DND-41 (cell line): ENCODE measurements at regions not wholly inside any gene's neighbourhood (a gene's known extent, or its start where the extent isn't known, plus 50 kb on each side); places are given as distances from the start of the nearest gene placed in this dataset.
"Not testable (repeated sequence)": the region's sequence is repeated elsewhere in the genome, so short reads cannot be mapped to it uniquely, and the experiment has no call there.

Source experiments
- ATAC-seq: fragments of 200-7000 bp; cut with Tn5 transposase; 3 replicates; pipeline ENCODE4 v1.9.1; 2021; ENCODE audit warnings: low read depth; ENCODE audit not compliant: insufficient read depth
- DNase-seq: peaks from one replicate; pipeline ENCODE4 v3.0.0-alpha.2; 2020
- H2AFZ ChIP-seq: 2 replicates; pipeline ENCODE4 v1.6.0; 2012; ENCODE audit warnings: low read depth, low read length
- H3K27ac ChIP-seq: 2 replicates; pipeline ENCODE4 v1.5.1; 2012; ENCODE audit warnings: low read length, inconsistent platforms
- H3K27me3 ChIP-seq: fragments of 200-600 bp; sonication (generic); 2 replicates; pipeline ENCODE4 v1.6.0; 2012; ENCODE audit warnings: low read length, mild to moderate bottlenecking, inconsistent platforms; ENCODE audit not compliant: insufficient read depth, poor library complexity
- H3K36me3 ChIP-seq: 2 replicates; pipeline ENCODE4 v1.5.1; 2012; ENCODE audit warnings: low read length, inconsistent platforms; ENCODE audit not compliant: insufficient read depth
- H3K4me1 ChIP-seq: 2 replicates; pipeline ENCODE4 v1.5.1; 2012; ENCODE audit warnings: mild to moderate bottlenecking, low read length; ENCODE audit not compliant: insufficient read depth
- H3K4me2 ChIP-seq: 2 replicates; pipeline ENCODE4 v1.6.0; 2012; ENCODE audit warnings: mild to moderate bottlenecking, moderate library complexity, low read length, inconsistent platforms; ENCODE audit not compliant: insufficient read depth
- H3K4me3 ChIP-seq, 2 experiments: fragments of 200-600 bp in 1 of 2; shearing (Covaris generic) in 1 of 2; 2 replicates each; pipeline ENCODE4 v1.5.1; 2012 to 2016; ENCODE audit warnings: inconsistent platforms in 2 of 2, low read length in 2 of 2, mild to moderate bottlenecking in 2 of 2, low read depth in 1 of 2, moderate library complexity in 1 of 2
- H3K79me2 ChIP-seq: 2 replicates; pipeline ENCODE4 v1.6.0; 2012; ENCODE audit warnings: low read length, inconsistent platforms; ENCODE audit not compliant: insufficient read depth
- H3K9ac ChIP-seq: 2 replicates; pipeline ENCODE4 v1.6.0; 2012; ENCODE audit warnings: low read depth, mild to moderate bottlenecking, inconsistent platforms, low read length, moderate library complexity
- H3K9me3 ChIP-seq: 2 replicates; pipeline ENCODE4 v1.5.1; 2012; ENCODE audit warnings: low read length, moderate library complexity, mild to moderate bottlenecking, inconsistent platforms; ENCODE audit not compliant: insufficient read depth, severe bottlenecking
- H4K20me1 ChIP-seq: 2 replicates; pipeline ENCODE4 v1.6.0; 2012; ENCODE audit warnings: low read length; ENCODE audit not compliant: insufficient read depth
- EZH2 ChIP-seq: IDR thresholded peaks from 3 replicates; pipeline ENCODE4 v1.6.1; 2012; ENCODE audit warnings: borderline replicate concordance, low read depth, mild to moderate bottlenecking, moderate library complexity, low read length, inconsistent platforms; ENCODE audit not compliant: severe bottlenecking
- TF ChIP-seq, protein P1 (sequence below): IDR thresholded peaks from 2 replicates; pipeline ENCODE4 v1.5.1; 2012; ENCODE audit warnings: borderline replicate concordance, low read length, moderate library complexity, mild to moderate bottlenecking; ENCODE audit not compliant: poor library complexity, severe bottlenecking; ENCODE audit errors: extremely low read depth

DNA sequence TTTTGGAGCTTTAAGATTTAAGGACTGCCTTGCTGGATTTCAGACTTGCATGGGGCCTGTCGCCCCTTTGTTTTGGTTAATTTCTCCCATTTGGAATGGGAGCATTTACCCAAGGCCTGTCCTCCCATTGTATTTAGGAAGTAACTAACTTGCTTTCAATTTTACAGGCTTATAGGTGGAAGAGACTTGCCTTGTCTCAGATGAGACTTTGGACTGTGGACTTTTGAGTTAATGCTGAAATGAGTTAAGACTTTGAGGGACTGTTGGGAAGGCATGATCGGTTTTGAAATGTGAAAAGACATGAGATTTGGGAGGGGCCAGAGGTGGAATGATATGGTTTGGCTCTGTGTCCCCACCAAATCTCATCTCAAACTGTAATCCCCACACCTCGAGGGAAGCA, 56.5 kb upstream of the TNFSF10 start:
- not testable (repeated sequence) for H3K79me2 ChIP-seq, H3K36me3 ChIP-seq, H3K9me3 ChIP-seq, H3K27me3 ChIP-seq, DNase-seq, ATAC-seq, H3K4me3 ChIP-seq, H4K20me1 ChIP-seq
- Histone ChIP-seq H3K4me1 (peaks cover 85% of the 10 kb centered on the region), H3K9ac (peak overlapping the region; percentile 56), H3K4me2 (peak overlapping the region; percentile 50), H3K27ac (peak overlapping the region; percentile 97), H2AFZ (peak overlapping the region; percentile 48)

DNA sequence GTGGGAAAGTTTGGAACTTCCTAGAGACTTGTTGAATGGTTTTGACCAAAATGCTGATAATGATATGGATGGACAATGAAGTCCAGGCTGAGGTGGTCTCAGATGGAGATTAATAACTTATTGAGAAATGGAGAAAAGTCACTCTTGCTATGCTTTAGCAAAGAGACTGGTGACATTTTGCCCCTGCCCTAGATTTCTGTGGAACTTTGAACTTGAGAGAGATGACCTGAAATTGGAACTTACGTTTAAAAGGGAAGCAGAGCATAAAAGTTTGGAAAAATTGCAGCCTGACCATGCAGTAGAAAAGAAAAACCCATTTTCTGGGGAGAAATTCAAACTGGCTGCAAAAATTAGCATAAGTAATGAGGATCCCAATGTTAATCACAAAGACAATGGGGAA, 55.5 kb upstream of the TNFSF10 start:
- not testable (repeated sequence) for H2AFZ ChIP-seq, H3K27me3 ChIP-seq, H3K4me2 ChIP-seq, DNase-seq, H4K20me1 ChIP-seq, H3K36me3 ChIP-seq, ATAC-seq, H3K79me2 ChIP-seq, H3K4me3 ChIP-seq, H3K9me3 ChIP-seq
- Histone ChIP-seq H3K27ac (peak overlapping the region; percentile 97), H3K9ac (peak overlapping the region; percentile 56), H3K4me1 (peaks cover 75% of the 10 kb centered on the region)

DNA sequence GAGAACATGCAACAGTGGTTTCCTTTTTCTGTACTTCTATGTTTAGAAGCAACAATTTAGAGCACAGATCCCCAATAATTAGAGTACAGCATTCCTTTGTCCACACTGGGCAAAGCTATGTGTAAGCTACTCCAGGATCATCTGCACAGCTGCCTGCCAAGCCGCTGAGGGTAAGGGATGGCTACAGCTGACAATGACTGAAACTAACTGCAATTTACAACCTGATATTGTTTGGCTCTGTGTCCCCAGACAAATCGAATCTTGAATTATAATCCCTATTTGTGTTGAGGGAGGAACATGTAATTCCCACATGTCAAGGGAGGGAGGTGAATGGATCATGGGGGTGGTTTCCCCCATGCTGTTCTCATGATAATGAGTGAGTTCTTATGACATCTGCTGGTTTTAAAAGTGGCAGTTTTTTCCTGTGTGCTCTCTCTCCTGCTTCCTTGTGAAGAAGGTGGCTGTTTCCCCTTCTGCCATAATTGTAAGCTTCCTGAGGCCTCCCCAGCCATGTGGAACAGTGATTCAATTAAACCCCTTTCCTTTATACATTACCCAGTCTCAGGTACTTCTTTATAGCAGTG, 54.8 kb upstream of the TNFSF10 start:
- H3K4me3 ChIP-seq = peak overlapping the region in 1 of 2 experiments; percentile 19; a peak in 1 of 4 replicates
- no peaks in the 10 kb centered on the region for H4K20me1 ChIP-seq
- H3K36me3 ChIP-seq = no peaks in the 10 kb centered on the region
- peak overlapping the region; percentile 97 for H3K27ac ChIP-seq
- H3K27me3 ChIP-seq = no peaks in the 10 kb centered on the region
- peak; percentile 58 for DNase-seq
- H3K9ac ChIP-seq = peak overlapping the region; percentile 56
- H3K79me2 ChIP-seq = peaks cover 4% of the 10 kb centered on the region; the same call in 1 of the 2 replicates
- no peak for TF ChIP-seq EZH2
- TF ChIP-seq, protein P1, sequence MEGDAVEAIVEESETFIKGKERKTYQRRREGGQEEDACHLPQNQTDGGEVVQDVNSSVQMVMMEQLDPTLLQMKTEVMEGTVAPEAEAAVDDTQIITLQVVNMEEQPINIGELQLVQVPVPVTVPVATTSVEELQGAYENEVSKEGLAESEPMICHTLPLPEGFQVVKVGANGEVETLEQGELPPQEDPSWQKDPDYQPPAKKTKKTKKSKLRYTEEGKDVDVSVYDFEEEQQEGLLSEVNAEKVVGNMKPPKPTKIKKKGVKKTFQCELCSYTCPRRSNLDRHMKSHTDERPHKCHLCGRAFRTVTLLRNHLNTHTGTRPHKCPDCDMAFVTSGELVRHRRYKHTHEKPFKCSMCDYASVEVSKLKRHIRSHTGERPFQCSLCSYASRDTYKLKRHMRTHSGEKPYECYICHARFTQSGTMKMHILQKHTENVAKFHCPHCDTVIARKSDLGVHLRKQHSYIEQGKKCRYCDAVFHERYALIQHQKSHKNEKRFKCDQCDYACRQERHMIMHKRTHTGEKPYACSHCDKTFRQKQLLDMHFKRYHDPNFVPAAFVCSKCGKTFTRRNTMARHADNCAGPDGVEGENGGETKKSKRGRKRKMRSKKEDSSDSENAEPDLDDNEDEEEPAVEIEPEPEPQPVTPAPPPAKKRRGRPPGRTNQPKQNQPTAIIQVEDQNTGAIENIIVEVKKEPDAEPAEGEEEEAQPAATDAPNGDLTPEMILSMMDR = peak; percentile 38
- H2AFZ ChIP-seq = peak overlapping the region; percentile 60
- ATAC-seq = peak; percentile 57
- peaks cover 69% of the 10 kb centered on the region for H3K4me1 ChIP-seq
- H3K4me2 ChIP-seq = peak overlapping the region; percentile 54
- H3K9me3 ChIP-seq = no peaks in the 10 kb centered on the region

DNA sequence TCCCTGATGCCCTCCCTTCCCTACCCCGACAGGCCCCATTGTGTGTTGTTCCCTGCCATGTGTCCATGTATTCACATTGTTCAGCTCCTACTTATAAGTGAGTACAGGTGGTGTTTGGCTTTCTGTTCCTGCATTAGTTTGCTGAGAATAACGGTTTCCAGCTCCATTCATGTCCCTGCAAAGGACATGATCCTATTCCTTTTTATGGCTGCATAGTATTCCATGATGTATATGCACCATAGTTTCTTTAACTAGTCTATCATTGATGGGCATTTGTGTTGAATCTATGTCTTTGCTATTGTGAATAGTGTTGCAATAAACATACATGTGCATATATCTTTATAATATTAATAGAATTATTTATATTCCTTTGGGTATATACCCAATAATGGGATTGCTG, 52.1 kb upstream of the TNFSF10 start:
- no peak overlapping the region for H3K4me2 ChIP-seq
- H3K9ac ChIP-seq = no peak overlapping the region
- no peak for TF ChIP-seq EZH2
- TF ChIP-seq, protein P1 = no peak
- H3K27ac ChIP-seq = no peak overlapping the region
- no peaks in the 10 kb centered on the region for H4K20me1 ChIP-seq
- DNase-seq (no peak), ATAC-seq (no peak)
- peaks cover 7% of the 10 kb centered on the region for H3K9me3 ChIP-seq
- H2AFZ ChIP-seq = no peak overlapping the region
- H3K4me1 ChIP-seq = peaks cover 42% of the 10 kb centered on the region
- no peaks in the 10 kb centered on the region for H3K36me3 ChIP-seq
- H3K79me2 ChIP-seq = peaks cover 4% of the 10 kb centered on the region; the same call in 1 of the 2 replicates
- H3K4me3 ChIP-seq = no peak overlapping the region
- no peaks in the 10 kb centered on the region for H3K27me3 ChIP-seq
